Esophagus muscularis mucosa (tissue), 4 donors: ENCODE measurements at regions not wholly inside any gene's neighbourhood (a gene's known extent, or its start where the extent isn't known, plus 50 kb on each side); places are given as distances from the start of the nearest gene placed in this dataset.

Experiments used
- DNase-seq: peaks from one replicate; pipeline ENCODE4 v3.0.0-alpha.2; 2017; ENCODE audit errors: extremely low spot score
- H3K27ac ChIP-seq, 4 donors: fragments of 200-600 bp; sonication (generic); replicated peaks in 1 of 4; 1 replicate in 3 of 4; 2 replicates in 1 of 4; pipeline ENCODE4 v1.5.1; 2016 to 2019; ENCODE audit warnings: mild to moderate bottlenecking in 1 of 4
- H3K27me3 ChIP-seq, 4 donors: fragments of 200-600 bp; sonication (generic); one replicate each; pipeline versions ENCODE4 v1.5.1 to v1.6.0; 2016 to 2019
- H3K36me3 ChIP-seq, 4 donors: fragments of 200-600 bp; sonication (generic); one replicate each; pipeline ENCODE4 v1.5.1; 2016 to 2019
- H3K4me1 ChIP-seq, 4 donors: fragments of 200-600 bp; sonication (generic); one replicate each; pipeline ENCODE4 v1.5.1; 2016 to 2019
- H3K4me3 ChIP-seq, 4 donors: fragments of 200-600 bp; sonication (generic); 1 replicate in 2 of 4; 2 replicates in 2 of 4; pipeline ENCODE4 v1.5.1; 2016 to 2019; ENCODE audit warnings: mild to moderate bottlenecking in 4 of 4, moderate library complexity in 1 of 4
- H3K9me3 ChIP-seq, 4 donors: fragments of 200-600 bp; sonication (generic); 1 replicate in 3 of 4; 2 replicates in 1 of 4; pipeline ENCODE4 v1.5.1; 2016 to 2019
- CTCF ChIP-seq, 3 experiments: fragments of 200-600 bp in 2 of 3; fragments of 450-650 bp in 1 of 3; sonication (generic) in 2 of 3; IDR thresholded peaks; one replicate each; pipeline ENCODE4 v1.5.1; 2017 to 2019; ENCODE audit warnings: antibody characterized with exemption in 3 of 3, mild to moderate bottlenecking in 2 of 3, moderate library complexity in 1 of 3
- EP300 ChIP-seq: sonication (generic); formaldehyde crosslinking; IDR thresholded peaks from one replicate; pipeline ENCODE4 v1.6.1; 2017; ENCODE audit warnings: antibody characterized with exemption
- POLR2A ChIP-seq: fragments of 450-650 bp; IDR thresholded peaks from one replicate; pipeline ENCODE4 v1.6.1; 2017; ENCODE audit warnings: antibody characterized with exemption, moderate library complexity, mild to moderate bottlenecking, low read depth
- POLR2AphosphoS5 ChIP-seq, 2 donors: sonication (generic); formaldehyde crosslinking; IDR thresholded peaks; one replicate each; pipeline ENCODE4 v1.6.1; 2017; ENCODE audit warnings: antibody characterized with exemption in 2 of 2
- WGBS: methylation state at CpG from one replicate; pipeline ENCODE4 v1.1.5; 2018; 5-methylcytosine and 5-hydroxymethylcytosine counted together
- intact Hi-C: fragments of 100-400 bp; cut with DNase I; formaldehyde crosslinking; loops from one replicate; pipeline ENCODE4 v1.15.1; 2023

DNA sequence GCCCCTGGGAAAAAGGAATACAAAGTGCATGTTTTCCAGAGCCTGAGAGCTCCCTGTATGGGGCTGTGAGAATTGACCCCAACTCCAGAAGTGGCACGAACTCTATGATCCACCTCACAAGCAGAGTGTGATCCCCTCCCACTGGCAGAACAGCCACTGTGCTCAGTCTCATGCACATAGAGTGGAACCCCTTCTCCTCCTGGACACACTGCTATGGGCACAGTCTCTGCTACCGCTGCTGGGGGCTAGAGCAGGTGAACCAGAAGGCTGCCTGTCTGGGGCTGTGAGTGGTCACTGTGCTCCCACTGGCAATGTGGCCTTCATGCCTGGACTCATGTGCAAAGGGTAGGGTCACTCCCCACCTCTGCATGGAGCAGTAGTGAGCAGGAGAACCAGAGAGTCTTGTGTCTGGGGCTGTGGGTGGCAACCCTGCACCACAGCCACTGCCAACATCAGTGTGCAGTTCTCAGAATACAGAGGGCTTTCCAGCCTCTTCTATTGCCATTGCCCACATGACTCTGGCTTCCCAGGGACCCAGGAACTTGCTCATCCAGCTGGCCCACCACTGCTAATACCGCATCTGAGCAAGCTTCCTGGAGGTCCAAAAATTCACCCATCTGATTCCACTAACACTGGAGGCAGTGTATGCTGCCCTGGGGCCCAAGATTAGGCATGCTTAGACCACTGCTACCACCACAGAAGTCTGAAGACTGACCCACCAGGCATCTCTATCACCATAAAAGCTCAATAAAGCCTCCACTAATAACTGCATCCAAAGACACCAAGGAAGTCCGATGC lies 343.7 kb upstream of the SOX14 start:
- H3K4me3 ChIP-seq, result no peak overlapping the region
- no peaks in the 10 kb centered on the region for H3K36me3 ChIP-seq
- peaks cover 0 to 24% (median 14%) of the 10 kb centered on the region in 4 donors for H3K9me3 ChIP-seq
- WGBS, result 85% methylated on average over 3 of the region's 4 CpGs
- no peak for TF ChIP-seq POLR2AphosphoS5 (IDR thresholded peaks at IDR 0.05)
- intact Hi-C loops, result no loop called here
- no peaks in the 10 kb centered on the region for H3K4me1 ChIP-seq
- no peak for DNase-seq
- H3K27me3 ChIP-seq, result no peaks in the 10 kb centered on the region
- no peak overlapping the region for H3K27ac ChIP-seq

GRCh38 chr3:137438561-137438960 lies 325.6 kb upstream of the SOX14 start:
- intact Hi-C loops, result no loop called here
- Histone ChIP-seq H3K4me3 (no peak overlapping the region), H3K9me3 (no peaks in the 10 kb centered on the region), H3K27me3 (no peaks in the 10 kb centered on the region), H3K4me1 (no peaks in the 10 kb centered on the region), H3K27ac (no peak overlapping the region), H3K36me3 (no peaks in the 10 kb centered on the region)
- no peak for DNase-seq
- no peak for TF ChIP-seq EP300
- TF ChIP-seq CTCF (IDR thresholded peaks at IDR 0.05), result no peak
- TF ChIP-seq POLR2AphosphoS5 (IDR thresholded peaks at IDR 0.05), result no peak
- no peak for TF ChIP-seq POLR2A

DNA sequence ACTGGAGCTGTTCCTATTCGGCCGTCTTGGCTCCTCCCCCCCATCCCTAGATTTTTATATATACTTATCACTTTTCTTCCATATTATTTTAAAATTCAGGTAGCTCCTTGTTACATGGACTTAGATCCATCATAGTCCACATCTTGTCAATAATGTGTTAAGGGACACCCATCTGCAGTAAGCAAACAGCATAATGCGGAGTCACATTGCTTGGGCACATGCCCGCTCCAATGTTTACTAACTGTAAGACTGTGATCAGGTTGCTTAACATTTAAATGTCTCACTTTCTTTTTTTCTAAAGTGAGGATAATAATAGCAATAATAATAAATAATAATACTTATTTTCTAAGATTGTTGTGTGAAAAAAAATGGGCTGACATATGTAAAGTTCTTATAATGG lies 303.2 kb upstream of the SOX14 start:
- 94% methylated on average over 4 of the region's 4 CpGs for WGBS
- intact Hi-C loops, result no loop called here
- TF ChIP-seq POLR2A, result no peak
- TF ChIP-seq POLR2AphosphoS5 (IDR thresholded peaks at IDR 0.05), result no peak
- no peak for TF ChIP-seq CTCF (IDR thresholded peaks at IDR 0.05)
- no peak for TF ChIP-seq EP300
- no peak for DNase-seq
- no peak overlapping the region for H3K4me3 ChIP-seq
- no peaks in the 10 kb centered on the region for H3K27me3 ChIP-seq
- H3K27ac ChIP-seq, result no peak overlapping the region
- no peaks in the 10 kb centered on the region for H3K9me3 ChIP-seq
- no peaks in the 10 kb centered on the region for H3K4me1 ChIP-seq
- no peaks in the 10 kb centered on the region for H3K36me3 ChIP-seq

DNA sequence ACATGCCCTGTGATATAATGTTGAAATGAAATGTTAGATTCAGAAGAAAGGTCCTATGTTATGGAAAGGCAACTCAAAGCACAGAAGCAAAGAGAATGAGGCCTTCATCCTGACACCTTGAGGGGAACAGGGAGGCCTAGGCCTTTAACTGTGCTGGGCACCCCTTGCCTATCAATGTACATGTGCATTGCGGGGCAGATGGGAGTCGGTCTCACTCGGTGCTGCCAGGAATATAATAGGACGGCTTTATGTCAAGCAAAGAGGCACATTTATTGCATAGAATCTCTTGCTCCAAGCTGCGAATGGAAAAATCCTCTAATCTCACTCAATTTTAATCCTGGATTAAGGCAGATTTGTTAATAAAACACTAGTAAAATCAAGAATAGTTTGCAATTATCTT lies 301.0 kb upstream of the SOX14 start:
- Histone ChIP-seq H3K27me3 (no peaks in the 10 kb centered on the region), H3K36me3 (no peaks in the 10 kb centered on the region), H3K27ac (no peak overlapping the region), H3K9me3 (no peaks in the 10 kb centered on the region), H3K4me1 (no peaks in the 10 kb centered on the region), H3K4me3 (no peak overlapping the region)
- WGBS, result 83% methylated on average over 5 of the region's 5 CpGs
- no peak for DNase-seq
- TF ChIP-seq EP300, result no peak
- TF ChIP-seq POLR2A, result no peak
- no peak for TF ChIP-seq POLR2AphosphoS5 (IDR thresholded peaks at IDR 0.05)
- intact Hi-C loops, result no loop called here

- H3K9me3 ChIP-seq, result no peaks in the 10 kb centered on the region
- no peaks in the 10 kb centered on the region for H3K36me3 ChIP-seq
- H3K27ac ChIP-seq, result no peak overlapping the region
- no peaks in the 10 kb centered on the region for H3K4me1 ChIP-seq
- intact Hi-C loops, result no loop called here
- no peak for TF ChIP-seq POLR2AphosphoS5 (IDR thresholded peaks at IDR 0.05)
- no peak for TF ChIP-seq POLR2A
- no peak for TF ChIP-seq CTCF (IDR thresholded peaks at IDR 0.05)
- no peak for TF ChIP-seq EP300
- no peak for DNase-seq
- H3K27me3 ChIP-seq, result no peaks in the 10 kb centered on the region
- H3K4me3 ChIP-seq, result no peak overlapping the region
- WGBS, result 67% methylated on average over 4 of the region's 4 CpGs
These were observed 299.8 kb upstream of the SOX14 start for GRCh38 chr3:137464341-137464740.

DNA sequence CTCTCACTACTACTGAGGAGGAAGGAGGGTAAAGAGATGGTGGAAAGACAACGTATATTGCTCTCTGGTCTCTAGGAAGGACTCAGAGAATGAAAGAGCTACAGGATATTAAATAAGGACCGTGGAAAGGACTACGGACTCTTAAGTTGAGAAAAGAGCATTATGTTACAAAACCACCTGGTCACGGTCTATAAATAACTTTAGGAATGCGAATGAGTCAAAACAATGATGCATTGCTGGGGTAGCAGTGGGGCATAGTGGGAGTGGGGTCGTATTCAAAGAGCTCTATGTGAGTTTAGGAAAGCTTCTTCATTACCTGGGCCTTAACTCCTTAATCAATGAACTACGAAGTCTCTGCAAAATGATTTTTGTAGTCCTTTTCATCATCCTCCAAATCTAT lies 295.7 kb upstream of the SOX14 start:
- Histone ChIP-seq H3K27me3 (no peaks in the 10 kb centered on the region), H3K4me3 (no peak overlapping the region), H3K36me3 (no peaks in the 10 kb centered on the region), H3K27ac (no peak overlapping the region), H3K4me1 (no peaks in the 10 kb centered on the region), H3K9me3 (no peaks in the 10 kb centered on the region)
- intact Hi-C loops, result no loop called here
- 58% methylated on average over 7 of the region's 7 CpGs for WGBS
- no peak for TF ChIP-seq EP300
- no peak for TF ChIP-seq POLR2A
- no peak for TF ChIP-seq POLR2AphosphoS5 (IDR thresholded peaks at IDR 0.05)
- no peak for TF ChIP-seq CTCF (IDR thresholded peaks at IDR 0.05)
- no peak for DNase-seq
